Dendritic cell treated with granulocyte-macrophage colony-stimulating factor and Interleukin-4, amounts not matched to agents 40 ng/mL and 50 ng/mL, for 4 days (primary cell): ENCODE measurements at regions not wholly inside any gene's neighbourhood (a gene's known extent, or its start where the extent isn't known, plus 50 kb on each side); places are given as distances from the start of the nearest gene placed in this dataset.
A peak's percentile ranks its signal among the peaks of the same experiment; 100 is the strongest.

Source experiments
- H3K27ac Mint-ChIP-seq: one replicate; pipeline ENCODE4 v1.8.0; 2022; ENCODE audit warnings: mild to moderate bottlenecking, mixed read lengths
- H3K27me3 Mint-ChIP-seq: one replicate; pipeline ENCODE4 v1.8.0; 2022; ENCODE audit warnings: mild to moderate bottlenecking, mixed read lengths
- H3K36me3 Mint-ChIP-seq: one replicate; pipeline ENCODE4 v1.8.0; 2022; ENCODE audit warnings: low read depth, mixed read lengths
- H3K4me1 Mint-ChIP-seq: one replicate; pipeline ENCODE4 v1.8.0; 2022; ENCODE audit warnings: low read depth, mixed read lengths
- H3K4me3 Mint-ChIP-seq: one replicate; pipeline ENCODE4 v1.8.0; 2022; ENCODE audit warnings: mild to moderate bottlenecking, moderate library complexity, mixed read lengths
- H3K9me3 Mint-ChIP-seq: one replicate; pipeline ENCODE4 v1.8.0; 2022; ENCODE audit warnings: mixed read lengths
- intact Hi-C: fragments of 100-400 bp; cut with micrococcal nuclease; formaldehyde crosslinking; loops from one replicate; pipeline ENCODE4 v1.15.0; 2022

DNA sequence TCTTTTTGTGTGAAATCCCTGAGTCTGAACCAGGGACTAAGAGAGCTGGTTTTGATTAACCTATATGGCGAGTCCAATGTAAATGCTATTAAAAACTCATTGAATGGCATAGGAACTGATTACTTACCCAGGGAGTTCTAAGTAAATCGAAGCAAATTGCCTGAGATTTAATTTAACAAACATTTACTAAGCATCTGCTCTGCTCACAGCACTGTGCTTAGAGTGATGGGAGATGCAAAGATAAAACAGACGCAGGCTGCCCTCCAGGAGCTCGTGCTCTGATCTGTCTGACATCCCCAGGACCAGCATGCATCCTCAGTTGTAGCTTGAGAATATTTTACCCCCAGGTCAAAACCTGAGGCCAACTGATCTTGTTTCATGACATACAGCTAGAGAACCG, 247.9 kb downstream of the NR2F2 start:
- Mint-ChIP-seq H3K4me1 (peaks cover 17% of the 10 kb centered on the region), H3K27ac (no peak overlapping the region), H3K4me3 (no peak overlapping the region), H3K9me3 (no peaks in the 10 kb centered on the region), H3K27me3 (peaks cover 22% of the 10 kb centered on the region), H3K36me3 (no peaks in the 10 kb centered on the region)
- intact Hi-C loops = no loop called here

DNA sequence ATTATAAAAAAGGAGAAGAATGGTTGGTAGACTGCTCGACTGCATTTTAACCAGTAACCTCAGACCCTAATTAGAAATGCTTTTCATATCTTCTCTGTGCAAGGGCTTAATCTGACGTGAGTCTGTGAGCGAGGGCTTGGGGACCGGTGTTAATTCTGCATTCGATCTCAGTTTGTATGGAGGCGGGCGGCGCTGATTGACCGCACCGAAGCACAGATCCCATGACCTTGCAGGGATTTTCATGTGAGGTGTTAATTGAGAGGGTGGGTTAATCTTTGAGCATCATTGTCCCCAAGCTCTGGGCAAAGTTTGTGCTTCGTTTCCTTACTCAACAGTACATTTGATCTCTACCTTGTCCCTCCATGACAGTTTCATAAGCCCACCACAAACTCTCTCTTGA, 250.9 kb downstream of the NR2F2 start:
- Mint-ChIP-seq H3K9me3 (no peaks in the 10 kb centered on the region), H3K27ac (no peak overlapping the region), H3K4me3 (no peak overlapping the region), H3K36me3 (no peaks in the 10 kb centered on the region), H3K27me3 (peaks cover 22% of the 10 kb centered on the region), H3K4me1 (peaks cover 32% of the 10 kb centered on the region)
- intact Hi-C loops = loop anchor here (10.0 kb wide), 2 partner anchors 227 to 923 kb away; no protein-coding TSS in a partner anchor

DNA sequence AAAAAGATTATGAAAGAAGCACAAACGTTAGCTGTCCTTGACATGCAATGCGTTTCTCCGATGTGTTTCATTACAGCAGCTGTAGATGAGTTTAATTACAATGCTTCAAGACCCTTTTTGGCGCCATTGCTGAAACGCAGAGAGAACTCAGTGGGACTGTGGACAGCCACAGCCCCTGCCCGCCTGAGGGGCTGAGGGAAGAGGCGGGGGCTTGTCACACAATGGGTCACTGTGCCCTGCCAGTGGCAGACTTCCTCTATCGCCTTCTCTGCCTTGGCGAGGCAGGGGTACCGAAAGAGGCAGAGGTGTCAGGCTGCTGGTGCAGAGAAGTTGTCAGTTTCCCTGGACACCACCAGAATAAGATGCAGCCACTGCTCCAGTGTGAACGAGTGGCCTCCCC, 252.0 kb downstream of the NR2F2 start:
- H3K4me1 Mint-ChIP-seq = peaks cover 40% of the 10 kb centered on the region
- H3K36me3 Mint-ChIP-seq = no peaks in the 10 kb centered on the region
- no peak overlapping the region for H3K4me3 Mint-ChIP-seq
- H3K27ac Mint-ChIP-seq = peak overlapping the region; percentile 58
- intact Hi-C loops = loop anchor here (10.0 kb wide), 2 partner anchors 228 to 922 kb away; no protein-coding TSS in a partner anchor
- no peaks in the 10 kb centered on the region for H3K9me3 Mint-ChIP-seq
- peaks cover 13% of the 10 kb centered on the region for H3K27me3 Mint-ChIP-seq

DNA sequence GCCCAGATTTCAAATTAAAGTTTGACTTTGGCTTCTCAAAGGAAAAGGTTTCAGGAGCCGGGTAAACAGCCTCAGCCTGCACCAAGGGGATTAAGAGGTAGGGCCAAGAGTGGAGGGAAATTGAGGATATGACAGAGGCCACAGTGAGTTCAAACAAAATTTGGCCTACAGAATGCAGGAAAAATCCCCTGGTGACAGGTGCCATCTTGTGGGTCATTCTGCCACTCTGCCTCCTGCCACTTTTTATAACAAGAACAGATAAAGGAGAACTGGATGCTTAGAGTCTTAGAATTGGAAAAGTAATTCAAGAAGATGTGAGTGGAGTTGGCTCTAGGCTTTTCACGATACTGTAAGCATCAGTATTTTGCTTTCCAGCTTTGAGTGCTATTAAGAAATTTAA, 253.2 kb downstream of the NR2F2 start:
- intact Hi-C loops = loop anchor here (10.0 kb wide), 2 partner anchors 229 to 921 kb away; no protein-coding TSS in a partner anchor
- Mint-ChIP-seq H3K27ac (no peak overlapping the region), H3K4me3 (no peak overlapping the region), H3K9me3 (no peaks in the 10 kb centered on the region), H3K27me3 (peaks cover 11% of the 10 kb centered on the region), H3K36me3 (no peaks in the 10 kb centered on the region), H3K4me1 (peaks cover 40% of the 10 kb centered on the region)

DNA sequence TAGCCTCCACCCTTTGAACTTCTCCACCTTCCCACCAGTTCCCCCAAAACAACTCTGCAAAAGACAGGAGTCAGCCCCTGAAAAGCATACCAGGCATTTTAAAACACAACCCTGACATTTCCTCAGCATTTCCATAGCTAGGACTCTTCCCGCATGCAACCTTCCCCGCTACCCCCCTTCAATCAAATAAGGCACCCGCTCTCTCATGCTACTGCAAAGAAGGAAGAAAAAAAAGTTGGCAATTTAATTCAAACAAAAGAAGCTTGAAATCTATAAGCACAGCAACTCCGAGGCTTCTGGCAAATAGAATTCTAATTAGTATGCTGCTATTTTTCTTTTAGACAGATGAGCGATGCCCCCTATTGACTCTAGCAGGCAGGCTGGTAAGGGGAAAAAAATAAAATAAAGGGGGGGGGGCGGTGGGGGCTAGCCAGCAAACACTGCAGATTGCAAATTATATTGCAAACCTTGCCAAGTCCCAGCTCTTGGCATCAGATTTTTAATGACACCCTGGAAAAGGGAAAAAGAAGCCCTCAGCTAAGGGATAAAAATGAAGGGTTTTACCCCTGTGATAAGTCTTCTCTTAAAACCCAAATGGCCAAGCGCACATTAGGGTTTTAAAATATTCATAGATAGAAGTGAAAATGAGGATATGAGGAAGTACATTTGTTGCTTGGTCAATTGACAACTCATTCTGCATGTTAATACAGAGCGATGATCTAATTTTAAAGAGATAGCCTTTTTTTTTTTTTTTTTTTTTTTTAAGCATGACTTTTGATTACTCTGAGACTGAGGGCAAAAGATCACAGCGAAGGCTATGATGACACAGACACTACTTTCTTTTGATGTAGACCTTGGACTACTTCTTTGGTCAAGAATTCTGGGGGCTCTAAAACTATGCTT, 255.2 kb downstream of the NR2F2 start:
- Mint-ChIP-seq H3K36me3 (no peaks in the 10 kb centered on the region), H3K4me1 (peaks cover 40% of the 10 kb centered on the region), H3K9me3 (no peaks in the 10 kb centered on the region), H3K27ac (peak overlapping the region; percentile 81), H3K27me3 (peaks cover 15% of the 10 kb centered on the region), H3K4me3 (no peak overlapping the region)
- intact Hi-C loops = loop anchor here (10.0 kb wide), 2 partner anchors 231 to 919 kb away; no protein-coding TSS in a partner anchor

DNA sequence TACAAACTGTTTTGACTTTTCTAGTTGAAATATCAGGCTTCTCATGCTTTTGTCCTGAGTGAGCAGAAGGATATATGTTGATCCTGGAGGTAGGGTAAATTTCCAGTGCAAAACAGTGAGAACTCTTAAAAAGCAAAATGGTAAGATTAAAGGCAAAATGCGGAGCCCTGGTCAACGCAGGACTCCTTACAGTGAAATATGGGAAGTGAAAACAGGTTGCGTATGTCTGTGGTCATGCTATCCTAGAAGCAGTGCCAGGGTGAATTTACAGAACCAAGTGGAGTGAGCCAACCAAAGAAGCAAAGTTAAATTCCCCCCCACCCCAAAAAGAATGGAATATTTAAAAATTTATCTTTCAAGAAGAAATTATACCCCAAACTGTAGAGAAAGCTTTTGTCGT, 256.4 kb downstream of the NR2F2 start:
- Mint-ChIP-seq H3K36me3 (no peaks in the 10 kb centered on the region), H3K27me3 (peaks cover 23% of the 10 kb centered on the region), H3K27ac (peak overlapping the region; percentile 81), H3K4me3 (peak overlapping the region; percentile 53), H3K4me1 (peaks cover 37% of the 10 kb centered on the region), H3K9me3 (no peaks in the 10 kb centered on the region)
- intact Hi-C loops = loop anchor here (10.0 kb wide), 2 partner anchors 232 to 918 kb away; no protein-coding TSS in a partner anchor

DNA sequence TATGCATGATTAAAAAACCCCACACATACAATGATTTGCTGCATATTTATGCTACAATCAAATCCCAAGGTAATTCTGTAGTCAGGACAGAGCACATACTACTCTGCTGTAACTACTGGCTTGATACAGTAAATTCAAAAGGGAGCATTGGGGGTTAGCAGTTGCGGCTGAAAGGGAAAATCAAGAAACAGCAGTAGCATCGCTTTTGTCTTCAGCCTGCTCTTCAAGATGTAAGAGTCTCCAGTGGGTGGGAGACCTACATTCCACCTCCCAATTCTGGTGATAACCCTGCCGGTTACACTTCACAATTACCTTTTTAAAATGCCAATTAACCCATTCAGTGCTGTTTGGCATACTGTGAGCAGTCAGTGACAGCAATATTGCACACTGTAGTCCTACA, 259.4 kb downstream of the NR2F2 start:
- Mint-ChIP-seq H3K4me1 (peaks cover 18% of the 10 kb centered on the region), H3K4me3 (no peak overlapping the region), H3K27me3 (peaks cover 41% of the 10 kb centered on the region), H3K9me3 (no peaks in the 10 kb centered on the region), H3K27ac (no peak overlapping the region), H3K36me3 (no peaks in the 10 kb centered on the region)
- intact Hi-C loops = loop anchor here (10.0 kb wide), 3 partner anchors 45 to 915 kb away; no protein-coding TSS in a partner anchor

DNA sequence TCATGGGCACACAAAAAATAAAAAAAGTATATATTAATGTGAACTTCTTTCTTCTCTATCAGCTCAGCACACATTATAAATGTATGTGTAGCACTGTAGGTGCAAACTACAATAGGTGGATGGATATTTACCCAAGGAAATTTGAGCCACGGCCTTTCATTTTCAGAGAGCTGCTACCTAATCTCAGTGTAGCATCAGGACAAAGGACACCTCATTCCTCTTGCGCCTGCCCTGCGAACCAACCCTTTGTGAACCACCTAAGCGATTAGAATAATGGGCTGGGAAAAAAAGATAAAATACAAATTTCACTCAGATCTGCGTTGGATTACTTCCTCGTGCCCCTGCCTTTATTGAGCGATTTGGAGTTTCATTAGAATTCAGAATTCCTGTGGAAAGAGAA, 263.2 kb downstream of the NR2F2 start:
- Mint-ChIP-seq H3K36me3 (no peaks in the 10 kb centered on the region), H3K9me3 (no peaks in the 10 kb centered on the region), H3K27me3 (peaks cover 41% of the 10 kb centered on the region), H3K27ac (no peak overlapping the region), H3K4me1 (no peaks in the 10 kb centered on the region), H3K4me3 (no peak overlapping the region)
- intact Hi-C loops = loop anchor here (10.0 kb wide), 1 partner anchor 49 kb away; no protein-coding TSS in a partner anchor

DNA sequence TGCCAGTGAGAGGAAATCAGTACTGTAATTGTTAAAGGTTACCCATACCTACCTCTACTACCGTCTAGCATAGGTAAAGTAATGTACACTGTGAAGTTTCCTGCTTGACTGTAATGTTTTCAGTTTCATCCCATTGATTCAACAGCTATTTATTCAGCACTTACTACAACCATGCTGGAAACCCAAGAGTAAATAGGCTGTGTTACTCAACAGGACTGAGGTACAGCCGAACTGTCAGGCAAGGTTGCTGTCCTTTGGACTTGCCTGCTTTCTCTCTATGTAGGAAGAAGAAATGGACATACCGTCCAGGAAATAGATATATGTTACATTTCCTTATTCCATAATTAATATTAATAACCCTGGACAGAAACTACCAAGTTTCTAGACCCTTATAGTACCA, 265.5 kb downstream of the NR2F2 start:
- Mint-ChIP-seq H3K4me3 (no peak overlapping the region), H3K9me3 (no peaks in the 10 kb centered on the region), H3K27me3 (peaks cover 36% of the 10 kb centered on the region), H3K4me1 (no peaks in the 10 kb centered on the region), H3K27ac (no peak overlapping the region), H3K36me3 (no peaks in the 10 kb centered on the region)
- intact Hi-C loops = loop anchor here (10.0 kb wide), 1 partner anchor 51 kb away; no protein-coding TSS in a partner anchor

DNA sequence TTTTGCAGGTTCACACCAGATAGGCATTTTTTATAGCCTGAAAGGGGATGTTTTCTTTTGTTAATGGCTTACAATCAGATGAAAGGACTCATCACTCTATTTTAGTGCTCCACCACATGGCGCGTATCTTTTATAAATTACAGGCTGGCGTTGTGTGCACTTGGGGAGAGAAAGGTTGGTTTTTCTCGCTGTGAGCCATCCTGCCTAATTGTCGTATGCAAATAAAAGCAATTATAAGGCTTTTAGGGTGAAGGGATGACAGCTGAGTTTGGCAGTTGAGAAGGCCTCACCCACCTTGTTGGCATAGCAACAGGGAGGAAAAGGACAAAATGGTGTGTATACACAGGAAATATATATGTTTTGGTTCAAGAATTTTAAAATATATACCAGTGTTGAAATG, 268.0 kb downstream of the NR2F2 start:
- H3K27ac Mint-ChIP-seq = no peak overlapping the region
- intact Hi-C loops = loop anchor here (10.0 kb wide), 1 partner anchor 54 kb away; no protein-coding TSS in a partner anchor
- peaks cover 21% of the 10 kb centered on the region for H3K27me3 Mint-ChIP-seq
- H3K9me3 Mint-ChIP-seq = no peaks in the 10 kb centered on the region
- H3K4me3 Mint-ChIP-seq = no peak overlapping the region
- H3K4me1 Mint-ChIP-seq = no peaks in the 10 kb centered on the region
- H3K36me3 Mint-ChIP-seq = no peaks in the 10 kb centered on the region

DNA sequence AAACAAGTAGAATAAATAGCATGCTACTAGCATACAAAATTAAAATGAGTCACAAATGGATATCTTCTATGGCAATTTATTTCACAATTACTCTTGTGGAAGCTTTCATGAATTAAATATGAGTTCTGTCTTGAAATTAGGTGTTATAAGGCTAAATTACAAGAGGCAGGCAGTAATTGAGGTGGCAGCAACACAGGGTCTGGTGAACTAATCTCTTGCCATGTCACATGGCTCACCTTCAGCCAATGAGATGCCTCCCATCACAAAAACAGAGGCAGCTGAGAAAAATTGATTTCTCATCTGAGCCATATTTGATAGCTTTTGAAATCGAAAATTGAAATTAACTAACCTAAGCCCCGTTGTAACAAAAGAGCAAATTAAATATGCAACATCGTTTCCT, 268.8 kb downstream of the NR2F2 start:
- Mint-ChIP-seq H3K9me3 (no peaks in the 10 kb centered on the region), H3K27ac (no peak overlapping the region), H3K36me3 (no peaks in the 10 kb centered on the region), H3K4me3 (no peak overlapping the region), H3K4me1 (no peaks in the 10 kb centered on the region), H3K27me3 (peaks cover 15% of the 10 kb centered on the region)
- intact Hi-C loops = loop anchor here (10.0 kb wide), 1 partner anchor 54 kb away; no protein-coding TSS in a partner anchor

DNA sequence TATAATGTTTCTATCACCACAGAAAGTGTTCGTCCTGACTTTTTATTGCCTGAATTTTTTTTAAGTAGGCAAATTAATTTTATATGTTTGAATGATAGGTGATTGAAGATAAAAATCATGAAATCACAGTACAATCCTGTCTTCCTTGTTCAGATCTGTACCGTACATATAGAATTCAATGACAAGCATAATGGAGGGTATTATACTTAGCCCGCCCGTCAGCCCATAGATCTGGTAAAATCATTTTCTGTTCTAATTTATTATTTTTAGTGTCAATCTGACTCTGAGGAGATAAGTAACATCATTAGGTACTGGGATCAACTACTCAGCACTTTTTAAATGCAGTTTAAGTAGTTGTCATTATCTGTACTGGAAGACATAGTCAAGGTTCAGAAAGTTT, 269.9 kb downstream of the NR2F2 start:
- Mint-ChIP-seq H3K4me1 (no peaks in the 10 kb centered on the region), H3K4me3 (no peak overlapping the region), H3K27me3 (peaks cover 9% of the 10 kb centered on the region), H3K36me3 (no peaks in the 10 kb centered on the region), H3K27ac (no peak overlapping the region), H3K9me3 (no peaks in the 10 kb centered on the region)
- intact Hi-C loops = no loop called here

DNA sequence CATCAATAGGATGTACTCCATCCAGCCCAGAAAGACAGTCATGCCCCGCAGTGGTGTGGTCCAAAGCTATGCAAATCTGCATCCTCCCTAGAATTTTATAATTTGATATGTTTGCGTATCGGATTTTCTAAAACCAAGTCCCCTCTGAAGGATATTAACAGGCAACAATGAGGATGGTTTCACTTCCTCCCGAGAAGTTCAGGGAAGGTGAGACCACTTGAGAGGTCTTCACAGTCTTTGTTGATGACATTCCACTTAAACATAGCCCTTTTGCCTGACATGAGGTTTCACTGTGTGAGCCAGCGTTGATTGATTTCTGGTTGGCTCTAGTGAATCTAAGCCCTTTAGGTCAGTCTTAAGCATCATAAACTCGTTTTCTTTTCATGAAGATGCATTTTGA, 276.1 kb downstream of the NR2F2 start:
- peaks cover 4% of the 10 kb centered on the region for H3K27me3 Mint-ChIP-seq
- no peaks in the 10 kb centered on the region for H3K9me3 Mint-ChIP-seq
- no peaks in the 10 kb centered on the region for H3K36me3 Mint-ChIP-seq
- H3K27ac Mint-ChIP-seq = no peak overlapping the region
- intact Hi-C loops = no loop called here
- H3K4me3 Mint-ChIP-seq = no peak overlapping the region
- no peaks in the 10 kb centered on the region for H3K4me1 Mint-ChIP-seq

DNA sequence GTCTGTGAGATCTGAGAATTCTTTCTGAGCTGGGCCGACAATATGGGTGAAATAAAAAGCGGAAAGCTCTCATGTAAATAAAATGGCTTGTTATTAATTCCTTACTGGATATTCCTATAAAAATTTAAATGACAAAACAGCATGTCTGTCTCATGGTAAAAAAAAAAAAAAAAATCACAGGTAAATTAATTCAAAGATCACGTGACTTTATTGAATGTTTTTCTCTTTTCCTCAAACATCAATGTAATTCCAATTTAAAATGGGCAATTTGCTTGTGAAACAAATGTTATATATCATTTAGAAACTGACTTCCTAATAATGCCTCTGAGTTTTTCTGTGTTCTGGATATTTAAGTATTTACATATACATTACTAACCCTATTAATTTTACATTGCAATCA, 280.3 kb downstream of the NR2F2 start:
- Mint-ChIP-seq H3K9me3 (no peaks in the 10 kb centered on the region), H3K4me1 (no peaks in the 10 kb centered on the region), H3K36me3 (no peaks in the 10 kb centered on the region), H3K27me3 (peaks cover 9% of the 10 kb centered on the region), H3K27ac (no peak overlapping the region), H3K4me3 (no peak overlapping the region)
- intact Hi-C loops = no loop called here
